Muscle layer of duodenum (tissue), 2 donors: ENCODE measurements at regions not wholly inside any gene's neighbourhood (a gene's known extent, or its start where the extent isn't known, plus 50 kb on each side); places are given as distances from the start of the nearest gene placed in this dataset.

ENCODE experiments used
- H3K27ac ChIP-seq: one replicate; pipeline ENCODE4 v1.7.0; 2013; ENCODE audit warnings: mild to moderate bottlenecking, low read length
- H3K27me3 ChIP-seq: one replicate; pipeline ENCODE4 v1.7.0; 2013; ENCODE audit warnings: low read depth, mild to moderate bottlenecking, control low read depth, low read length
- H3K36me3 ChIP-seq, 2 donors: one replicate each; pipeline ENCODE4 v1.7.0; 2013; ENCODE audit warnings: low read length in 2 of 2, control low read depth in 1 of 2, mild to moderate bottlenecking in 1 of 2; ENCODE audit not compliant: insufficient read depth in 2 of 2, control insufficient read depth in 1 of 2
- H3K4me1 ChIP-seq, 2 donors: one replicate each; pipeline ENCODE4 v1.7.0; 2013; ENCODE audit warnings: low read length in 2 of 2, mild to moderate bottlenecking in 2 of 2, control low read depth in 1 of 2, moderate library complexity in 1 of 2; ENCODE audit not compliant: insufficient read depth in 2 of 2, control insufficient read depth in 1 of 2
- H3K4me3 ChIP-seq, 2 donors: one replicate each; pipeline ENCODE4 v1.7.0; 2013; ENCODE audit warnings: low read length in 2 of 2, low read depth in 1 of 2, mild to moderate bottlenecking in 1 of 2
- H3K9me3 ChIP-seq, 2 donors: one replicate each; pipeline ENCODE4 v1.7.0; 2013; ENCODE audit warnings: low read length in 2 of 2, control low read depth in 1 of 2, mild to moderate bottlenecking in 1 of 2; ENCODE audit not compliant: control insufficient read depth in 1 of 2
- donor health status: healthy.

DNA sequence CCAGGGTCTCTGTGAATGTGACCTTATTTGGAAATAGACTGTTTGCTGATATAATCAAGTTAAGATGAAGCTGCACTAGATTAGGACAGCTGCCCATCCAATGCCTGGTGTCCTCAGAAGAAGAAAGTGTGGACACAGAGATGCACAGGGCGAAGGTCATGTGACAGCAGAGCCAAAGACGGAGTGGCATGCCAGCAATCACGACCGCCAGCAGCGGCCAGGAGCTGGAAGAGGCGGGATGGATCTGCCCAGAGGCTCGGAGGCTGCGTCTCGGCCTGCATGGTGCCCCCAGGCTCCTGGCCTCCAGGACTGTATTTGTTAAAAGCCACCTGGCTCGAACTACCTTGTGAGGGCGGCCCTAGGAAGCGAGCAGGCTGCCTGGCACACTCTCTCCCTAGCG lies 76.5 kb downstream of the RFLNA start:
- Histone ChIP-seq H3K9me3 (no peaks in the 10 kb centered on the region), H3K27me3 (no peaks in the 10 kb centered on the region), H3K36me3 (peaks cover 20 to 51% of the 10 kb centered on the region in 2 donors), H3K4me3 (no peak overlapping the region), H3K27ac (no peak overlapping the region), H3K4me1 (peaks cover 7 to 37% of the 10 kb centered on the region in 2 donors)

DNA sequence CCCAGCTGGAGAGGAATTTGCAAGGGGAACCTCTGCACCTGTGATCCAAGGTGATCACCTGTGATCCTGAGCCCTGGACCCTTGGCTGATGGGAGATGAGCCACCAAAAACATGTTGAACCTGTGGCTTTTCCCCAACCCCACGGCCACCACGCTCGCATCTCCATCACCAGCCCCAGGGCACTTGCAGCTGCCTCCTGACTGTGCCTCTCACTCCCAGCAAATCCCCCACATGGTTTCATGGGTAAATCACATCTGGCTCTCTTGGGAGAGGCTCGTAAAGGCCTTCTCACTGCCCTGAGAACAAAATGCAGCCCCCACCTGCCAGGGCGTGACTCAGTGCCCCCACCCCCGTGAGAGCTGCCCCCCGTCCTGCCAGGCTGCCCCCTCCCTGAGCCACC lies 76.0 kb downstream of the RFLNA start:
- no peaks in the 10 kb centered on the region for H3K27me3 ChIP-seq
- no peak overlapping the region for H3K4me3 ChIP-seq
- no peaks in the 10 kb centered on the region for H3K9me3 ChIP-seq
- H3K4me1 ChIP-seq: peaks cover 7 to 37% of the 10 kb centered on the region in 2 donors
- H3K36me3 ChIP-seq: peaks cover 22 to 46% of the 10 kb centered on the region in 2 donors
- H3K27ac ChIP-seq: peak overlapping the region; percentile 51

DNA sequence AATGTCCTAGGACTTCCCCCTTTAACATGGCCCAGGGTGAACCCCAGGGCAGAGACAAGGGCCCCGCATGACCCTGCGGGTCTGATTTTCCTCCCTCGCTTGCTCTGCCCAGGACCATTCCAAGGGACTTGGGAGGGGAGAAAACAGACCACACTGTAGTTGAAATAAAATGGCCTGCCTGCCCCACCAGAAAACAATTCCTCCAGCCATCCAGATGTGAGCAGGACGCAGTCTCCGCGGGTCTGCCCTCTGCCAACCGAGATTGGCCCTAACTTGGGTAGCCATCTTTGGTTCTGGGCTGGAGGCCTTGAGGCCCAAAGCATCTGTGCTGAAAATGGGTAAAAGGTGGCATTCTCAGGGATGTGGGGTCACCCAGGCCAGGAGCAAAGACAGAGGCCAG lies 75.5 kb downstream of the RFLNA start:
- H3K4me1 ChIP-seq: peaks cover 7 to 37% of the 10 kb centered on the region in 2 donors
- H3K36me3 ChIP-seq: peaks cover 22 to 41% of the 10 kb centered on the region in 2 donors
- peak overlapping the region in 1 of 2 donors; percentile 22 for H3K4me3 ChIP-seq
- no peaks in the 10 kb centered on the region for H3K9me3 ChIP-seq
- peak overlapping the region; percentile 51 for H3K27ac ChIP-seq
- H3K27me3 ChIP-seq: no peaks in the 10 kb centered on the region

DNA sequence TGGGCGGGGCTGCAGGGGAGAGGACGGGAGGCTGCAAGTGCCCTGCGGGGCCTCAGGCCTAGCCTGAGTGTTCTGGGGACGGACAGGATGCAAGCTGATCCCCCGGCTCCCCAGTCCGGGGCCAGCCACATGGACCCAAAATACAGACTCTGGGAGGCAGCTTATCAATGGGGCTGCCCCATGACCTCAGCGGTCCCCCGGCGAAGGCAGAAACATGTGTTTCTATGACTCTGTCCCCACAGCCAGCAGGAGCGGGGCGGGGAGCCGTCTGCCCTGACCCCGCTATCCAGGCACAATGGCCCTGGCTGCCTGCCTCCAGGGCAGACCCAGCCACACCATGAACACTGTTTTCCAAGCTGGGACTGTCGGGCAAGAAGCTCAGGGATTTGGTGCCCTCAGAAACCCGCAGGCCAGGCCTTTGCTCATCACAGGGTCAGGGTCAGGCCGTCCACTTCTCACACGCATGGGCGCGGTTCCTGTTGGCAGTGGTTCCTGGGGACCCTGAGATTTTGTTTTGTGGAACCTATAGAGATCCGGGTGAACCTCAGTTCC lies 75.0 kb downstream of the RFLNA start:
- H3K27ac ChIP-seq: peak overlapping the region; percentile 51
- H3K4me3 ChIP-seq: peak overlapping the region in 1 of 2 donors; percentile 22
- H3K4me1 ChIP-seq: peaks cover 7 to 37% of the 10 kb centered on the region in 2 donors
- no peaks in the 10 kb centered on the region for H3K9me3 ChIP-seq
- H3K27me3 ChIP-seq: no peaks in the 10 kb centered on the region
- H3K36me3 ChIP-seq: peaks cover 19 to 36% of the 10 kb centered on the region in 2 donors

DNA sequence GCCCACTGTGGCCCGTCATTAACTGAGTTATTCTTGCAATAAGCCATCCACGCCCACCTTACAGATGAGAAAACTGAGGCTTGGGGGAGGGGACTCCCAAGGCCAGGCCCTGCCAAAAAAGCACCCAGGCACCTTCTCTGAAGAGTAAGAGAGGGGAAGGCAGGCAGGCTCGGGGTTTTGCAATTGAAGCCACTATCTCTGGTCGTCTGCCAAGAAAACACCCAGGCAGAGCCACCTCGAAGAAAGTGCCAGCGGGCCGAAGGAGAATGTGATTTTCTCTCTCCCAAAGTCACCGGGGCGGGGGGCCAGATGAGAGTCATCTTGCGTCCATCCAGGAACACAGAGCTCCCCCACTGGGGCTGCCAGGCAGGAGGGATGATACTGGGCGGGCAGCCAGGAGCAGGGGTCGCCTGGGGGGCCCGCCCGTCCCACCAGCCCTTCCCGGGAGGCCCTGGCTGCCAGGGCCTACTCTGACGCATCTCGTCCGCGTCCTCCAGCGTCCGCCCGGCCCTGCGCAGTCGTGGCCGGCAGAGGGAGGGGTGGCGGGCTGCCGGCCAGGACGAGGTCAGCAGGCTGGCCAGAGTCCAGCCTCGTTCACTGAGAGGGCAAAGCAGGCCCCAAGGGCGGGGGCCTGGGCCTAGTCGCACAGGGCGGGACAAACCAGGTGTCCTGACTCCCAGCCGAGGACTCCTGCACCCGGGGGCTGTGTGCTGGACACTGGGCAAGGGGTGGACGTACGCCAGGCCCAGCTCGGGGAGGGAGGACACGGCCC lies 74.3 kb downstream of the RFLNA start:
- H3K4me3 ChIP-seq: peak overlapping the region in 1 of 2 donors; percentile 22
- H3K4me1 ChIP-seq: peaks cover 7 to 40% of the 10 kb centered on the region in 2 donors
- H3K36me3 ChIP-seq: peaks cover 13 to 30% of the 10 kb centered on the region in 2 donors
- H3K27ac ChIP-seq: peak overlapping the region; percentile 58
- no peaks in the 10 kb centered on the region for H3K27me3 ChIP-seq
- H3K9me3 ChIP-seq: no peaks in the 10 kb centered on the region

DNA sequence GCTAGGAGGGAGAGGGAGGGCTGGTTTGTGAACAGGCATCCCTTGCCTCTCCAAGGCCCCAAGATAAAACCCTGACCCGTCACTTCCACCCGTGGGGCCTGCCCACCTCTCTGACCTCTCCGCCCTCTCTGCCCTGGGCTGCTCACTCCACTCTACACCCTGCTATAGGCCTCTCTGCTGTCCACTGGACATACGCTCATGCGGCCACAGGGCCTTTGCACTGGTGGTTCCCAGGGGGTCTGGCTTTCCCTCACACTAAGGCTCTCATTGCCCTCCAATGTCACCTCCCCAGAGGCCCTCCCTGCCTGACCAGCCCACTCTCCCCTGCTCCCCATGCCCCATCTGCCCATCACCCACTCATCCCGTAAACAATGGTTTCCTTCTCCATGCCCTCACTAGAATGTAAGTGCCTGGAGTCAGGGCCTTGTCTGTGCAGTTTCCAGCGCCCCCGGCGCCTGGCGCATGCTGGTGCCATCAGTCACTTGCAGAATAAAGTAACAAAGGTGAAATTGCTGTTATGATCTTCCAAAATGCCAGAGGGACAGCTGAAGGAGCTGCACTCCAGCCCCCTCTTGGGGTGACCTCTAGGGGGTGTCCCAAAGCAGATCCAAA lies 73.6 kb downstream of the RFLNA start:
- Histone ChIP-seq H3K36me3 (peaks cover 12 to 23% of the 10 kb centered on the region in 2 donors), H3K27me3 (no peaks in the 10 kb centered on the region), H3K27ac (peak overlapping the region; percentile 58), H3K4me3 (peak overlapping the region in 1 of 2 donors; percentile 10), H3K4me1 (peaks cover 7 to 45% of the 10 kb centered on the region in 2 donors), H3K9me3 (no peaks in the 10 kb centered on the region)

DNA sequence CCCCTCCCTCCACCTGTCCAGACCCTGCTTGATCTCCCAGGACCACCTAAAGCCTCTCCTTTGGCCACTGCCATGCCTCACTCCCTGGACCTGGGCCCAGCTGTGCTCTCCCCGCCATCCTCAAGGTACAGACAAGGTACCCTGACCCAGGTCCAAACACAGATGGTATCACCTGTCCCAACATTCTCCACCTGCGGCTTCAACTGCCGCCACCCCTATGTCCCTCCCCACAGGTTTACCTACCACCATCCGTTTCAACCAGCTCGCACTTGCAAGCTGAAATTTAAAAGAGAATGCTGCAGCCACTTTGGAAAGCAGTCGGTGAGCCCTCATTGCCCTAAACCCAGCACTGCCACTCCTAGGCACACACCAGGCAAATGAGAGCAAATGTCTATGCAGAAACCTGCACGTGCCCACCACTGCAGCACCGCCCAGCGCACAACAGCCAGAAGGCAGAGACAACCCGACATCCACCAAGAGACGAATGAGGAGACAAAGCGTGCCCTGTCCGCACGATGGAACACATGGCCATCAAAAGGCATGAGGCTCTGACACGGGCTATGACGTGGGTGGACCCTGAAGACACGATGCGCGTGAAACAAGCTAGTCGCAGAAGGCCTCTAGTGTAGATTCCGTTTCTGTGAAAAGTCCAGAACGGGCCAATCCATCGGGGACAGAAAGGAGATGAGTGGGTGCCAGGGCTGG lies 71.0 kb downstream of the RFLNA start:
- no peaks in the 10 kb centered on the region for H3K9me3 ChIP-seq
- peaks cover 7 to 38% of the 10 kb centered on the region in 2 donors for H3K4me1 ChIP-seq
- no peak overlapping the region for H3K4me3 ChIP-seq
- no peaks in the 10 kb centered on the region for H3K27me3 ChIP-seq
- H3K36me3 ChIP-seq: peaks cover 11 to 17% of the 10 kb centered on the region in 2 donors
- H3K27ac ChIP-seq: no peak overlapping the region
